OCI-LY1 (cell line): ENCODE measurements at regions not wholly inside any gene's neighbourhood (a gene's known extent, or its start where the extent isn't known, plus 50 kb on each side); places are given as distances from the start of the nearest gene placed in this dataset.

Experiments
- EZH2 ChIP-seq: fragments of 200-600 bp; sonication (generic), shearing (Covaris generic); IDR thresholded peaks from 2 replicates; pipeline ENCODE4 v1.8.0; 2017; ENCODE audit warnings: borderline replicate concordance, mixed run types, mild to moderate bottlenecking, antibody characterized with exemption, low read length, moderate library complexity, mixed read lengths
- TF ChIP-seq, protein P1 (sequence below): fragments of 200-600 bp; sonication (generic), shearing (Covaris generic); IDR thresholded peaks from 2 replicates; pipeline ENCODE4 v1.5.1; 2017; ENCODE audit warnings: mild to moderate bottlenecking, antibody characterized with exemption, low read length, moderate library complexity, mixed read lengths

DNA sequence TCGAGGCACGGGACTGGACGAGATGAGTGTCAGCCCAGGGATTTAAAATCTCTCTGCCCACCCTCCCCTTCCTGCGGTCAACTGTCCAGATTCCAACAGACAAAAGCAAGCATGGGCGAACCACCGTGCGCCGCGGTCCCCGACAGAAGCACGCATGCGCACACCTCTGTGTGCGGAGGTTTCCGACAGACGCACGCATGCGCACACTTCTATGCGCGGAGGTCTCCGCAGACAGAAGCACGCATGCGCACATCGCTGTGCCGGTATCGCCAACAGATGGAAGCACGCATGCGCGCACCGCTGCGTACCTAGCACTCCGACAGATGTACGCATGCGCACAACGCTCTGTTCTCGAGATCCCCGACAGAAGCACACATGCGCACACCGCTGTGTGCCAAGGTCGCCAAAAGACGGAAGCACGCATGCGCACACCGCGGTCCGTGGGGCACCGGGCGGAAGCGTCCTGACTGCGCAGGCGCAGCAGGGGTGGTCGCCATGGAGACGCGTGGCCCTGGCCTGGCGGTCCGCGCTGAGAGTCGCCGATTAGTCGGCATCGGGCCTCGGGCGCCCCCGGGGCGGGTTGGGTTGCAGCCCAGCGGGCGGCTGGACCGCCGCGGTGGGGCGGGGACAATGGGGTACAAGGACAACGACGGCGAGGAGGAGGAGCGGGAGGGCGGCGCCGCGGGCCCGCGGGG, 57.4 kb upstream of the RPH3AL start:
- TF ChIP-seq, protein P1, sequence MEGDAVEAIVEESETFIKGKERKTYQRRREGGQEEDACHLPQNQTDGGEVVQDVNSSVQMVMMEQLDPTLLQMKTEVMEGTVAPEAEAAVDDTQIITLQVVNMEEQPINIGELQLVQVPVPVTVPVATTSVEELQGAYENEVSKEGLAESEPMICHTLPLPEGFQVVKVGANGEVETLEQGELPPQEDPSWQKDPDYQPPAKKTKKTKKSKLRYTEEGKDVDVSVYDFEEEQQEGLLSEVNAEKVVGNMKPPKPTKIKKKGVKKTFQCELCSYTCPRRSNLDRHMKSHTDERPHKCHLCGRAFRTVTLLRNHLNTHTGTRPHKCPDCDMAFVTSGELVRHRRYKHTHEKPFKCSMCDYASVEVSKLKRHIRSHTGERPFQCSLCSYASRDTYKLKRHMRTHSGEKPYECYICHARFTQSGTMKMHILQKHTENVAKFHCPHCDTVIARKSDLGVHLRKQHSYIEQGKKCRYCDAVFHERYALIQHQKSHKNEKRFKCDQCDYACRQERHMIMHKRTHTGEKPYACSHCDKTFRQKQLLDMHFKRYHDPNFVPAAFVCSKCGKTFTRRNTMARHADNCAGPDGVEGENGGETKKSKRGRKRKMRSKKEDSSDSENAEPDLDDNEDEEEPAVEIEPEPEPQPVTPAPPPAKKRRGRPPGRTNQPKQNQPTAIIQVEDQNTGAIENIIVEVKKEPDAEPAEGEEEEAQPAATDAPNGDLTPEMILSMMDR, result no peak
- TF ChIP-seq EZH2, result no peak
